WERI-Rb-1 (cell line): ENCODE measurements at regions not wholly inside any gene's neighbourhood (a gene's known extent, or its start where the extent isn't known, plus 50 kb on each side); places are given as distances from the start of the nearest gene placed in this dataset.

Experiments used
- DNase-seq: peaks from one replicate; pipeline ENCODE4 v3.0.0-alpha.2; 2020
- H3K27ac ChIP-seq: fragments of 250-450 bp; sonication (Bioruptor Pico); 2 replicates; pipeline ENCODE4 v1.5.1; 2020; ENCODE audit warnings: mild to moderate bottlenecking, moderate library complexity
- H3K27me3 ChIP-seq: fragments of 250-450 bp; sonication (Bioruptor Pico); 2 replicates; pipeline ENCODE4 v1.5.1; 2021; ENCODE audit warnings: mild to moderate bottlenecking, low read depth, moderate library complexity; ENCODE audit not compliant: insufficient read depth, severe bottlenecking
- H3K36me3 ChIP-seq: fragments of 250-450 bp; sonication (Bioruptor Pico); 2 replicates; pipeline ENCODE4 v1.5.1; 2020; ENCODE audit warnings: mild to moderate bottlenecking, moderate library complexity
- H3K4me3 ChIP-seq: 2 replicates; pipeline ENCODE4 v1.5.1; 2011; ENCODE audit warnings: low read depth, mild to moderate bottlenecking, control low read depth, low read length
- H3K9me3 ChIP-seq: fragments of 250-450 bp; sonication (Bioruptor Pico); 2 replicates; pipeline ENCODE4 v1.5.1; 2021; ENCODE audit warnings: mild to moderate bottlenecking, moderate library complexity; ENCODE audit not compliant: severe bottlenecking
- TF ChIP-seq, protein P1 (sequence below): IDR thresholded peaks from 2 replicates; pipeline ENCODE4 v1.5.1; 2011; ENCODE audit warnings: low read depth, mild to moderate bottlenecking, control low read depth, inconsistent platforms, low read length

DNA sequence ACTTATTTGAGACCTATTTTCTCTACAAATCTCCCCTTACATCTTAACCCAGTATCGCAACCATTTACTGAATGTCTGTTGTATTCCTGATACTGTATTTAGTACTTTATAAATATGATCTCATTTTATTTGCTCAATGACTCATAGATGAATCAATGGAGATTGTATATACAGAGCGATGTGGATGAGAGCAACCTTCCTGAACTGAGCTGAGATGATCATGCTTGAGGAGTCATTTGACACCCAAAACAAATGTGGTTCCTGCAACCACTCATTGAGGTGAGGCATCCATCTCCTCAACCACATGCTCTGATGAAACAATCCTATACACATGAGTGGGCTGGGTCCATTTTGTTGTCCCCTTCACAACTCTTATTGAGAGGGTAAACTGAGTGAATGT, 250.0 kb downstream of the CDC14C start:
- TF ChIP-seq, protein P1, sequence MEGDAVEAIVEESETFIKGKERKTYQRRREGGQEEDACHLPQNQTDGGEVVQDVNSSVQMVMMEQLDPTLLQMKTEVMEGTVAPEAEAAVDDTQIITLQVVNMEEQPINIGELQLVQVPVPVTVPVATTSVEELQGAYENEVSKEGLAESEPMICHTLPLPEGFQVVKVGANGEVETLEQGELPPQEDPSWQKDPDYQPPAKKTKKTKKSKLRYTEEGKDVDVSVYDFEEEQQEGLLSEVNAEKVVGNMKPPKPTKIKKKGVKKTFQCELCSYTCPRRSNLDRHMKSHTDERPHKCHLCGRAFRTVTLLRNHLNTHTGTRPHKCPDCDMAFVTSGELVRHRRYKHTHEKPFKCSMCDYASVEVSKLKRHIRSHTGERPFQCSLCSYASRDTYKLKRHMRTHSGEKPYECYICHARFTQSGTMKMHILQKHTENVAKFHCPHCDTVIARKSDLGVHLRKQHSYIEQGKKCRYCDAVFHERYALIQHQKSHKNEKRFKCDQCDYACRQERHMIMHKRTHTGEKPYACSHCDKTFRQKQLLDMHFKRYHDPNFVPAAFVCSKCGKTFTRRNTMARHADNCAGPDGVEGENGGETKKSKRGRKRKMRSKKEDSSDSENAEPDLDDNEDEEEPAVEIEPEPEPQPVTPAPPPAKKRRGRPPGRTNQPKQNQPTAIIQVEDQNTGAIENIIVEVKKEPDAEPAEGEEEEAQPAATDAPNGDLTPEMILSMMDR: no peak
- no peak for DNase-seq
- Histone ChIP-seq H3K27me3 (no peaks in the 10 kb centered on the region), H3K27ac (no peak overlapping the region), H3K9me3 (no peaks in the 10 kb centered on the region), H3K36me3 (no peaks in the 10 kb centered on the region), H3K4me3 (no peak overlapping the region)

GRCh38 chr7:49187543-49188268, 263.4 kb downstream of the CDC14C start:
- H3K9me3 ChIP-seq: no peaks in the 10 kb centered on the region
- TF ChIP-seq, protein P1: peak; percentile 37; the same call in 1 of the 2 replicates
- H3K27ac ChIP-seq: no peak overlapping the region
- H3K27me3 ChIP-seq: no peaks in the 10 kb centered on the region
- no peak overlapping the region for H3K4me3 ChIP-seq
- peak; percentile 18 for DNase-seq
- H3K36me3 ChIP-seq: no peaks in the 10 kb centered on the region

- Histone ChIP-seq H3K27ac (no peak overlapping the region), H3K27me3 (no peaks in the 10 kb centered on the region), H3K9me3 (no peaks in the 10 kb centered on the region), H3K4me3 (no peak overlapping the region), H3K36me3 (no peaks in the 10 kb centered on the region)
- TF ChIP-seq, protein P1: no peak
- DNase-seq: no peak
These were observed 304.2 kb downstream of the CDC14C start for GRCh38 chr7:49228426-49229098.

- TF ChIP-seq, protein P1: no peak
- Histone ChIP-seq H3K27ac (no peak overlapping the region), H3K4me3 (no peak overlapping the region), H3K27me3 (no peaks in the 10 kb centered on the region), H3K36me3 (no peaks in the 10 kb centered on the region), H3K9me3 (no peaks in the 10 kb centered on the region)
- no peak for DNase-seq
These were observed 304.9 kb downstream of the CDC14C start for GRCh38 chr7:49229246-49229645.

DNA sequence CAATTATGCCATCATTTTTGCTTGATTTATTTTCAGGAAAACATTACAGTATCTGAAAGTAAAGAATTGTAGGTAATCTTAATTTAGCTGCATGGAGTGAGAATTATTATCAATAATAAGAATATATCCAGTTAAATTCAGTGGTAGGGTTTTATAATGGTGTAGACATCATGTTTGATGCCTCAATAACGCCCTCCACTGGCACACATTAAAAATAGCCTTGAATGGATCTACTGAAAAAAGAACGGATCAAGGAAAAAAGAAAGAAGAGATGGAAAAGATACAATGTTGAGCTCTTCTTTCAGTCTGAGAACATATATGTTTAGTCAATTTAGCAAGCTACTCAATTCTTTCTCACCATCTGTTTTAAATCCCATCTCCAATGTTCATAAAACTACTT, 319.2 kb downstream of the CDC14C start:
- DNase-seq: no peak
- TF ChIP-seq, protein P1: 0 out of 2 replicates have a peak, but pooled peaks have one; percentile 10
- no peaks in the 10 kb centered on the region for H3K27me3 ChIP-seq
- H3K4me3 ChIP-seq: no peak overlapping the region
- no peak overlapping the region for H3K27ac ChIP-seq
- H3K36me3 ChIP-seq: no peaks in the 10 kb centered on the region
- H3K9me3 ChIP-seq: no peaks in the 10 kb centered on the region
